CD4-positive, alpha-beta T cell treated with Interleukin-12 subunit alpha and Interleukin-12 subunit beta, for 1 hour (primary cell): ENCODE measurements at regions not wholly inside any gene's neighbourhood (a gene's known extent, or its start where the extent isn't known, plus 50 kb on each side); places are given as distances from the start of the nearest gene placed in this dataset.
"Not testable (repeated sequence)": the region's sequence is repeated elsewhere in the genome, so short reads cannot be mapped to it uniquely, and the experiment has no call there.

ENCODE experiments used
- DNase-seq: peaks from one replicate; pipeline ENCODE4 v3.0.0-alpha.2; 2020

DNA sequence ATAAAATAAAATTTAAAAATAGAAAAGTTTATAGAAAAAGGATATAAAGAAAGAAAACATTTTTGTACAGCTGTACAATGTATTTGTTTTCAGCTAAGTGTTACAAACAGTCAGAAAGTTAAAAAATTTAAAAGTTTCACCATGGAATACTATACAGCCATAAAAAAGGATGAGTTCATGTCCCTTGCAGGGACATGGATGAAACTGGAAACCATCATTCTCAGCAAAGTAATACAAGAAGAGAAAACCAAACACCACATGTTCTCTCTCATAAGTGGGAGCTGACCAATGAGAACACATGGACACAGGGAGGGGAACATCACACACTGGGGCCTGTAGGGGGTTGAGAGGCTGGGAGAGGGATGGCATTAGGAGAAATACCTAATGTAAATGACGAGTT lies 229.9 kb upstream of the MCHR2 start:
- DNase-seq: not testable (repeated sequence)

GRCh38 chr6:100220543-100220942 lies 226.5 kb upstream of the MCHR2 start:
- DNase-seq: no peak

DNA sequence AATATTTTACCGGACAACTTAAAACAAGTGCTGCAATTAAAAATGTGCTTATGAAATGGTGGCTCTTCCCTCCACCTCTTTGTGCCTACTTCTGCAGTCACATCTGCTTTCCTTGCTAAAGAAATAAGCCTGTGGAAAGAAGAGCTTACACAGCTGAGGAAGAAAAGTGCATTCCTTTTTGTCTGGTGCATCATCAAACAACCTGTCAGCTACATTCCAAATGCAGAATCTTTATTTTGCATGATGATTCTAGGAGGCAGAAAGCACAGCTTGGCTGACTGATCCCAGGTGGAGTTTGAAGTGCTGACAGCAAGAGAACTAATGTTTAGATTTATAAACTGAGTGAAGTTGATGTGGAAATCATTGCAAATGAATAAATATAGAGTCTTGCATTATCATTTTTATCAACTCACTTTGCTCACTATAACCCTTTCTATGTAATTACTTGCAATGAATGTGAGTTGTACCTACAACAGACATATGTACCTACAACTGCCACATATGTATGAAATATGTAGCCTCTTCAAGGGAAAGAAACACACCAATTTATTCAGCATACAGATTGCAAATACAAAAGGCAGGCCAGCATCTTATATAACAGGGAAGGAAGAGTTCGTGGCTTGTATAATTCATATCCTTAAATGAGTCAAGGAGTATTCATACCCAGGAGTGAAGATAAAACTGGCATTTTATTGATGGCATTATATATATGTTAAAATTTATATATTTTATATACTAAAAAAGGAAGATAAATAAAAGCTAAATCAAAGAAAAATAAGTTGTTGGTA lies 223.4 kb upstream of the MCHR2 start:
- no peak for DNase-seq

GRCh38 chr6:100216760-100217159 lies 222.7 kb upstream of the MCHR2 start:
- DNase-seq: no peak

DNA sequence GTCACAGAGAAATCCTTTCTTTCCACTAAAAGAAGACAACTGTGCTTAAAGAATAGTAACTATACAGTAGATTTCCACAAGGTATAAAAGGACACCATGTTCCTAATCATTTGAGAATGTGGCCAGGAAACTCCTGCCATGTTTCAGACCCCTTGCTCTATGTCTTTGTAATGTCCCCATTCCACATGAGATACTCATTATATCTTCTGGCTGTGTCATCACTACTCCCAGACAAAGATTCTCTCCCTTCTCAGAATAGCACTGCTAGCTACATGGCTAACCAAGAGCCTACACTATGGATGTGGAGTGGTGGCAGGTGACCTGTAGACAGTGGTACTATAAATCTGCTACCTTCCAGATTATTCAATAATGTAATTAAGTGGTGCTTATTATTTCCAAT lies 218.1 kb upstream of the MCHR2 start:
- DNase-seq: no peak

DNA sequence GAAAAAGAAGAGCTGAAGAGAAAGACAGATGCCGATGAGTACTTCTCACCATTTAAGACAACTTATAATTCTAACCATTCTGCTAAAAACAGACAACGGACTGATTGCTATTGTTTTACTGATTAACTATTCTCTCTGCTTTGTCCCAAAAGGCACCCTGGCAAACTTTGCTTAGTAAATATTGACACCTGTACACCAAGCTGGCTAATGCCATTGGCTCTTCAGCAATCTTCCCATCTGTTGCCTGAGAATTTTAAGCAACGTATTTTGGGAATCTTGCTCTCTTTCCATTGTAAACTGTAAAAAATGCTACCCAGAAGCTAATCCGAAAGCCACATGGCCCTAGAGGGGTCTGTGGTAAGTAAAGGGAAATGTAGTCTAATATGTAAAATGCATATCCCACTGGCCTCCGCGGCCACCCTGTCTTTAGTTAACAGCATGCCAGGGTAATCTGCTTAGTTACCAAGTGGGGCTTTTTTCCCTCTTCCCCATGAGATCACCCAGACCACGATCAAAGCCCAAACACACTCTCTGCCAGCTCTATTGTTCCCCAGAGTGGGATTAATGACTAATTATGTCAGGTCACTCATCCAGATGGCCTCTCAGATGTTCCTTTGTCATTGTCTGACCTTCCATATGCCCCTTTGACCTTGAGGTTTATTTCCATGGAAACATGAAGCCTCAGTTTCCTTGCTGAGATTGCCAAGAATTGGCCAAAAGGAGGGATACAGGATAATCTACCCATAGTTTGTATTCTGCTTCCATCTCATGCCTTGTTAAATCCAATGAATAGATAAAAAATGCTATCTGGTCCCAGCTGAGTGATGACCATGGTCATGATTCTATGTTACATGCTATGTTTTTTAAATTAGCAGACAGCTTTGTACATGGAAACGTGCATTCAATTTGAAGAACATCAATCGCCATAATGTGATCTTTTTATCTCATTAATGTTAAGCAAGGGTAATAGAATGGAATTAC lies 216.4 kb upstream of the MCHR2 start:
- DNase-seq: no peak

DNA sequence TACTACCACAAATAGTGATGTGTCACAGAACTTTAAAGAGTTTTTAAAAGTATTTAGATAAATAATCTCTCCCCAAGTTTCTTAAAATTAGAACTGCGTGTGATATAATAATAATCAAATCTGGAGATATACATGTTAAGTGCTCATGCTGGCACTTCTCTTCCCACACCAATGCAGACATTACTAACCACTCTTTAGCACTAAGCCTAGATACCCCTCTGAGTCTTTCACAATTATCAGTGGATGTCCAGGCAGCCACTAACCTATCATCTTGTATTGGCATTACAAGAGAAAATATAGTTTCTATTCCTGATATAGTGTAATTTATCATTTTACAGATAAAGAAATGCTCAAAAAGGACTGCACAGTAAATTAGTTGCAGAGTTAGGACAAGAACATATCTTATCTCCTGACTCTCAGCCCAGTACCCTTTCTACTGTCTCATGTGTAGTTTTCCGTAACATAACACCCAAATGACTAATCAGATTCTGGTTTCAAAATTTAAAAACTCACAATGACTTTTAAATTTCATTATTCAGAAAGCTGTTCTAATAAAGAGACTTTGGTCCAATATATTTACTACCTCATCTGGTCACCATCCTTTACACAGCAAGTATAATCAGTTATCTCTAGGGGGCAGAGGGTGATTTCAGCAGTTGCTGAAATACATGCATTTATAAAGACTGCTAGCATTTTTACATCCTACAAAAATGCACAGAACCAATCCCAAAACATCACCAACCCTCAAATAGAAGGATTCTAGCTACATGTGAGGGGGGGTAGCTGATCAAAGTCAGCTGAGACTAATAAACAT lies 215.5 kb upstream of the MCHR2 start:
- DNase-seq: no peak

- DNase-seq: no peak
Observed at GRCh38 chr6:100203400-100203799, 209.4 kb upstream of the MCHR2 start.

DNA sequence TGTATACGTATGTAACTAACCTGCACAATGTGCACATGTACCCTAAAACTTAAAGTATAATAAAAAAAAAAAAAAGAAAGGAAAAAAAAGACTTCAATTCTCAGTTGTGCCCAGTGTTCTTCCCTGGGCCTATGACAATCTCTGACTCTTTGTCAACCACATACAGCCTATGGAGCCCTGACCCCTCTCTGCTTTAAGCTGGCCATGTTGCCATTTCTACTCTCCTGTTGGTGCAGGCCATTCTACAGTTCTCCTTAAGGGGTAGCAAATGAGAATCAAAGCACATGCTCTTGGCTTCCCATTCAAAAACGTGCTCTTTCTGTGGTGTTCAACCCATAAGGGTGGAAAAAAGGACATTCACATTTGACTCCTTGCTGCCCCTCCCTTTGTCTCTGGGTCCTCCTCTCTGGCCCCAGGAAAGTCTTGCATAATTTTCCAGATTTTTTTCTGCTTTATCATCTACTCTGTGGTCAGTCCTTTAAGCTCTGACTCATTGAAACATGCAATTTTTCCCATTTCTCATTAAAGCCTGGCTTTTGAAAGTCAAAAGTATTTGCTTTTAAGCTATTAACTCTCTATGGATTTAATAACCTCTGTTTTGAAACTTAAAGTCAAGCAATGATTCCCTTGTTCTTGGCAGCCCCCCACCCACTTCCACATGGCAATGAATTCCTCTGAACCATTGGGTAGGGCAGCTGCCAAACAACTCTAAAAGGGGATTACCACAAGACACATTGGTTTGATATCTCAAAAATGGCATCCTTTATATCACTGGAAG lies 208.6 kb upstream of the MCHR2 start:
- no peak for DNase-seq

GRCh38 chr6:100196214-100196982 lies 202.4 kb upstream of the MCHR2 start:
- DNase-seq: not testable (repeated sequence)

DNA sequence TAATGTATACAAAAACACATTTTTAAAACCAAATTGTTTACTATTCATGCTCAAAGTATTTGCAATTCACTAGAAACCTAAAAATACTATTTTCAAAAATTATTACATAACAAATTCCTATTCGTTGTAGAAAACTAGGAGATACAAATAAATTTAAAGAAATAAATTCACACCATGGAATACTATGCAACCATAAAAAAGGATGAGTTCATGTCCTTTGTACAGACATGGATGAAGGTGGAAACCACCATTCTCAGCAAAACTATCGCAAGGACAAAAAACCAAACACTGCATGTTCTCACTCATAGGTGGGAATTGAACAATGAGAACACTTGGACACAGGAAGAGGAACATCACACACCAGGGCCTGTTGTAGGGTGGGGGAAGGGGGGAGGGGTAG lies 201.2 kb upstream of the MCHR2 start:
- not testable (repeated sequence) for DNase-seq

DNA sequence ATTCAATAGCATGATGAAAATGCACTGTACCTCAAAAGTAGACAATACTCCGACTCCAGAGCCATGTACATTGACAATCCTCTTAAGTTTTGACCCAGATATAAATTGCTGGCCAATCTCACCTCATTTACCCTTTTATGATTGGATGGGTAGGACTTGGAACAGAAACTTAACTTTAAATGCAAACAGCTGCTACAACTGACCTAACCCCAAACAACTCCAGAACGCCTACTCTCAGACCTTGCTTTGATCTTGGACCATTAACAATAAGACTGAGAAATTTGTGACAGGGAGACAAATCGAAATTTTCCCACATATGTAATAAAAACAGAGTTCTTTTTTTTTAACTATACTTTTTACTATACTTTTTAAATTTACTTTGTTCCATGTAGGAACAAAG lies 200.5 kb upstream of the MCHR2 start:
- DNase-seq: no peak

GRCh38 chr6:100188754-100189153 lies 194.7 kb upstream of the MCHR2 start:
- DNase-seq: no peak

- DNase-seq: no peak
Observed at GRCh38 chr6:100186552-100186951, 192.5 kb upstream of the MCHR2 start.

DNA sequence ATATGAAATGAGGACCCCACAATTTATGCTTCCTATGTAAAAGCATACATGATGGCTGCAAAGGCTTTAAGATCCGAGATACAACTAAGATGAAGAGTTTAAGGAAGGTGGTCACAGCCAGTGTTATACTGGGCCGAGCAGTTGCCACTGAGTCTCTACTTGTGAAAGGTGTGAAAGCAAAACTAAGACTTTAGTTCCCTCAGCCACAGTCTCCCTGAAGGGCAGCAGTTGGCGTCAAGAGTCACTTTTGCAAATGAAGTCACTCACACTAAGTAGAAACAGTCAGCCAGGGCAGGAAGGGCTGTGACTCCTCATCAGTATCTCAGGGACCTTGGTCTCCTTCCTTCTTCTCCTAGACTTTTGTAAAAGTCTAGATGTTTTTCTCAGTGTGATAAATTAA lies 191.6 kb upstream of the MCHR2 start:
- DNase-seq: no peak

DNA sequence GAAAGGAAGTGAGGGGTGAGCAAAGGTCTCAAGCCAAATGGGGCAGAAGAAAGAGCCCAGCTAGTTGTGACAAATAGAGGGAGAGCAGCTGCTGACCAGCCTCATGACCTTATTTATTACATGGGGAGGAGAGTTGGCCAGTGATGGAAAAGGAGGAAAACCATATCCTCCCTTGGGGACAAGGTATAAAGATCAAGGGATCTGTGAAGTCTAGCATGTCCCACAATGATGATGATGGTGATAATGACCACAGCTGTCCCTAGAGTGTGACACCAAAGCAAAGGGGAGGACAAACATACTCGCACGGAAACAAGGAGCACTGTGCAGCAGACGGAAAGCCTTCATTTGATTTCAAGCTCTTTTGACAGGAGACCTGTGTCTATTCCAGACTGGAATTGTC lies 190.4 kb upstream of the MCHR2 start:
- DNase-seq: no peak

DNA sequence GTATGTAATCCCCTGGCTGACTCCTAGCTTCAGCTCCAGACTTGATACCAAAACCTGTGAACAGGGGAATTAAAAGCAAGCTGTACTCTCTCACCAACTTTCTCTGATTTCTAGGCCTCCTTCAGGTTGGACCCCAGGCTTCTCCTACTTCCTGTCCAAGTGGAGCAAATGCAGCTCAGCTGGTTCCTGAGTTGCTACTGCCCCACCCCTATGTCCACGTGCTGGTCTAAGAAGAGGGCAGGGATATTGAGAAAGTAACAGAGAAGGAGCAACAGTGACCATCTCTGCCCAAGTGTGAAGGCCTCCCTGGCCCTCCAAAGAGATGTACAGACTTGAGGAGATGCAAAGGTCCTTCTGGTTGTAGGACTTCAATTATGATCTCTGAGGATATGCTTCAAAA lies 188.3 kb upstream of the MCHR2 start:
- no peak for DNase-seq

DNA sequence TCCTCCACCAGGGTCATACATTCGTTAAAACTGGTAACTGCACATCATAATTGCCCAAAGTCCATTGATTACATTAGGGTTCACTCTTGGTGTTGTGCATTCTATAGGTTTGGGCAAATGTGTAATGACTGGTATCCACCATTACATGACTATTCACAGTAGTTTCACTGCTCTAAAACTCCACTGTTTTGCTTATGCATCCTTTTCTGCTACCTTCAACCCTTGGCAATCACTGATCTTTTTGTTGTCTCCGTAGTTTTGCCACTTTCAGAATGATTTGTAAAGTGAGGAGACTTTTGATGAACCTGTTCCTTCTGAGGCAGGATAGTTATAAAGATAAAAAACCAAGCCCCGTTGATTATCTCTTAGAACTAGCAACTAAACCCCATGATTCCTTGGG lies 187.3 kb upstream of the MCHR2 start:
- no peak for DNase-seq

GRCh38 chr6:100179576-100179975 lies 185.6 kb upstream of the MCHR2 start:
- no peak for DNase-seq

- no peak for DNase-seq
Observed at GRCh38 chr6:100177956-100178355, 183.9 kb upstream of the MCHR2 start.

- DNase-seq: no peak
Observed at GRCh38 chr6:100176951-100177710, 183.1 kb upstream of the MCHR2 start.
